GM19324 (cell line): ENCODE measurements at regions not wholly inside any gene's neighbourhood (a gene's known extent, or its start where the extent isn't known, plus 50 kb on each side); places are given as distances from the start of the nearest gene placed in this dataset.
"Not testable (repeated sequence)": the region's sequence is repeated elsewhere in the genome, so short reads cannot be mapped to it uniquely, and the experiment has no call there.

Source experiments
- ATAC-seq: cut with Tn5 transposase; IDR thresholded peaks from one replicate; pipeline ENCODE4 v1.9.1; 2021; ENCODE audit warnings: mild to moderate bottlenecking, moderate library complexity; ENCODE audit not compliant: unreplicated experiment, low FRiP score

DNA sequence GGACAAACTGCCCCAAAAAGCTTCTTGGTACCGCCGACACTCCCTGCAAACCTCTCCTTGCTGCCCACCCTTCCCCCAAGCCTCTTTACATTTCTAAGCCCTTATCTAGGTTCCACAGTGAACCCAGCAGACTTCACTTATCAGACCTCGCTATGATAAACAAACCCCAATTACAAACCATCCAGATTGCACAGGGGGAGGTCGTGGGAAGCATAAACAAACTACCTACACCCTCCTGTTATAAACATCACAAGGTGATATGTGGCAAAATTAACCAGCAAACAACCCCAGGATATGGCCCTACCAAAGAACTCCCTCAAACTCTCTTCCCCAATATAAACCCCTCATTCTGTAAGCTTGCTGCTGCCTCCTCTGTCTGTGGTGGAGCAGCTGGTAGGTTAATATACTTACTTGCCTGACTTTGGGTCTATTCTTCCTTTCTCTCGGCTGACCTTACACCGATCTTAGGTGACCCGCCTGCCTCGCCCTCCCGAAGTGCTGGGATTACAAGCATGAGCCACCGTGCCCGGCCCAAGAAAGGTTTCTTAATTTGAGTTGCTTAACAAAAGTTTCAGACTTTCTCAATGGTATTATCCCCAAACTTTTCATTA is 66.0 kb upstream of the TENM4 start:
- ATAC-seq, result no peak

DNA sequence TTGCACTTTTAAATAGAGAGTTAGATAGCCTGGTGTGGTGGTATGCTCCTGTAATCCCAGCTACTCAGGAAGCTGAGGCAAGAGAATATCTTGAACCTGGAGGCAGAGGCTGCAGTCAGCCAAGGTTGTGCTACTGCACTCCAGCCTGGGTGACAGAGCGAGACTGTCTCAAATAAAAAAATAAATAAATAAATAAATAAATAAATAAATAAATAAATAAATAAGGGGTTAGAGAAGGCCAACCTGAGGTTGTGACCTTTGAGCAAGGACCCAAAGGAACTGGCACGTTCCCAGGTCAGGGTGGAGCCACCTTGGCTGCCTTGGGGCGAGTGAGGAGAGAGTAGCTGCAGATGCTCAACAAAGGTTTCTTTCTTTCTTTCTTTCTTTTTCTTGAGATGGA is 65.3 kb upstream of the TENM4 start:
- ATAC-seq, result no peak

DNA sequence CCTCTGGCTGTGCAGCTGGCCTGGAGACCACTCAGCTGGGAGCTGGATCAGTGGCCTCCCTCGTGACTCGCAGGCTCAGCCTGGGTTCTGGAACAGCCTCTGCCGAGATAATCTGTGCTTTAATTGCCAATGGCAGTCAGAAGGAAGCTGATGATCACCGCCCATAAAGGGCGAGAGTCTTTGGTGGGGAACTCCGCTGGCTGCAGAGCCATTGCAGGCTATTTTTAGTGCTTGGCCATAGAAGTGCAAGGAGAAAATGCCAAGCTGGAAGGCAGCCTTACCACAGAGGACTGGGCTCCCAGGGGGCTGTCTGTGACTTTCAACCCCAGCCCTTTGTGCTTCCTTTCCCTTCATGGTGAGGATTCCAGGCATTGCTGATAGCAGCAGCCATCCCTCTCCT is 62.2 kb upstream of the TENM4 start:
- no peak for ATAC-seq

DNA sequence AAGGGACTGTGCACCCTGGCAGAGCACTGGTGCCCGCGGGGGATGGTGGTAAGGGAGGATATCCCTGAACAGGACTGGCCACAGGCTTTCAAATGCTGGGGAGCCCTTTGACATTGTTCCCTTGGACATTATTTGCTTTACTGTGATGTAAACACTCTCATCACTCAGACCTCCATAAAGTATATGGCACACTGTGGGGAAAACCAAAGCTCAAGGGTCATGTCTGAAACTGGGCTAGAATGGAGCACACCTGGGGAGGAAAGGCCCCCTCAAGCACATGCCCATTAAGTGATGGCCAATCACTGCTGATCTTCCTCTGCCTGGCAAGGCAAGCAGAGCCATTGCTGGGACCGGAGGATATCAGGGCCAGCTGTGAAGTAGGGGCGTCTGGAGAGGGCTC is 60.9 kb upstream of the TENM4 start:
- no peak for ATAC-seq

DNA sequence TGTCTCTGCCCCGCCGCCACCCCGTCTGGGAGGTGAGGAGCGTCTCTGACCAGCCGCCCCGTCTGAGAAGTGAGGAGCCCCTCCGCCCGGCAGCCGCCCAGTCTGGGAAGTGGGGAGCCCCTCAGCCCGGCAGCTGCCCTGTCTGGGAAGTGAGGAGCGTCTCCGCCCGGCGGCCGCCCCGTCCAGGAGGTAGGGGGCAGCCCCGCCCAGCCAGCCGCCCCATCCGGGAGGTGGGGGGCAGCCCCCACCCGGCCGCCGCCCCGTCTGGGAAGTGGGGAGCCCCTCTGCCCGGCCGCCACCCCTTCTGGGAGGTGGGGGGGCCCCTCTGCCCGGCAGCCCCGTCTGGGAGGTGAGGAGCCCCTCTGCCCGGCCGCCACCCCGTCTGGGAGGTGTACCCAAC is 59.1 kb upstream of the TENM4 start:
- ATAC-seq, result not testable (repeated sequence)

DNA sequence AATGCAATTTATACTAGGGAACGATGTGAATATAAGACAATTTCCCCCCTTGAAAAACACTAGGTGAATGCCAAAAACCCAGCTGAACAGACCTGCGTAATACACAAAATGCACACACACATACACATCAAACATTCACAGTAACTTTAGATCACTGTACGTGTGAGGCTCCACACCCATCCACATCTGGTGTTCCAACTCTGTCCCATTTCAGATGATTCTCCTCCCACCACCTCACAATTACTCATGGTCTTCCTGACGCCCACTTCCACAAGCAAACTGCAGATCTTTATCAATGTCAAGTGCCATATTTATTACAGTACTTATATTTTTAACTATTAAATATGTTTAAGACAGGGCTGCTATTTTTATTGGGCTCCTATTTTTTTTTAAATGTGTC is 57.8 kb upstream of the TENM4 start:
- no peak for ATAC-seq

DNA sequence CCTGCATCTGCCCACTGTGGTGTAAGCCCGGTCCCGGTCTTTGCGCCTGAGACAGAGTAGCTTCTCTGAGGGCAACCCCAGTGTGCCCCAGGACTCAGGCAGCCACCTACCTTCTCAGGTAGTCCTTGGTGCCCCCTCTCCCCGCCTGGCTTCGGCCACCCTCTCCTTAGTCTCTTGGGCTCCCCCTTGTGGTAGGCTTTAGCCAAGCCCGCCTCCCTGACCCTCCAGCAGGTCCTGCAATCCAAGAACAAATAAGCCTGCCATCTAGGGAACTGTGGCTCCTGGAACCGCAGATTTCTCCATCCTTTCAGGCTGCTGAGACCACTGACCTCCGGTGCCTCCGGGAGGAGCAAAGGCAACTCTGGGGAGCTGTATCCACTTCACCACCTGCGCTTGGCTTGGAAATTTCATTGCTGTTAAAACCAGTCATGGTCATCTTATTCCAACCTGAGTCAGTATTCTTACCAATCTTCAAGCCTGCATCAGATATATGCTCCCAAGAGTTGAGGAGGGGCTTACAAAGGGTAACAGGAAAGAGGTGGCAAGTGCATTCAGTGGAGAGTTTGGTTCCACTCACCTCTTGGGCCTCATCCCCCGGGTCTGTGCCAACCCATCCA is 52.8 kb upstream of the TENM4 start:
- peak; percentile 70 for ATAC-seq

DNA sequence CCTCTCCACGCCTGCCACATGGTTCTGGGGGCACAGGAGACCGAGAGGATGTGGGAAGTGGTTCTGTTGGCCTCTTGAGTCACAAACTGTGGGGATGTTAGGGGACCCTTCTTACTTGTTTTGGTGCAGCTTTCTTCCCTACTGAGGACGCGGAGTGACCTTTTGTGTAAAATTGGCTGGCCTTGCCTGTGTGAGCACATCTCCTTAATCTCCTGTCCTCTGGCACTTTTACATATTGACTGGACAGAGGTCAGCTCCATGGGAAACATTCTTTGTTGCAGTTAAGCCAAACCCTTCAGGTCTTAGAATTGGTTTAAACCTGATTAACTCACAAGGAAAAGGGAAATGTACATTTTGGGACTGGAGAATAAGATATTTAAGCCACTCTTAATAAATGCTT is 51.2 kb upstream of the TENM4 start:
- no peak for ATAC-seq
